ENCODE measurements at regions not wholly inside any gene's neighbourhood (a gene's known extent, or its start where the extent isn't known, plus 50 kb on each side); places are given as distances from the start of the nearest gene placed in this dataset.

DNA sequence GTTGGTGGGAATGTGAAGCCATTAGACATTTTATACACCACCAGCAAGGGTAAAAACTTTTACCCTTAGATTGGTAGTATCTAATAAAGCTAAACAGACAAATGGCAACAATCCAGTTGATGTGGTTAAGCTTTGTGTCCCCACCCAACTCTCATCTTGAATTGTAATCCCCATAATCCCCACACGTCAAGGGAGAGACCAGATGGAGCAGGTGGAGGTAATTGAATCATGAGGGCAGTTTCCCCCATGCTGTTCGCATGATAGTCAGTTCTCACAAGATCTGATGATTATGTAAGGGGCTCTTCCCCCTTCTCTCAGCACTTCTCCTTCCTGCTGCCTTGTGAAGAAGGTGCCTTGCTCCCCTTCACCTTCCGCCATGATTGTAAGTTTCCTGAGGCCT lies 602.3 kb downstream of the NUF2 start:
- TF ChIP-seq SPI1 (IDR thresholded peaks at IDR 0.05; ENCODE audit: borderline replicate concordance, low read depth), result peak; percentile 70; the same call in 1 of the 2 replicates
- no peak for TF ChIP-seq POLR2AphosphoS5 (IDR thresholded peaks at IDR 0.05; ENCODE audit: low read depth)
- TF ChIP-seq GABPA (IDR thresholded peaks at IDR 0.05; ENCODE audit: low read depth), result no peak
- TF ChIP-seq, protein P1, sequence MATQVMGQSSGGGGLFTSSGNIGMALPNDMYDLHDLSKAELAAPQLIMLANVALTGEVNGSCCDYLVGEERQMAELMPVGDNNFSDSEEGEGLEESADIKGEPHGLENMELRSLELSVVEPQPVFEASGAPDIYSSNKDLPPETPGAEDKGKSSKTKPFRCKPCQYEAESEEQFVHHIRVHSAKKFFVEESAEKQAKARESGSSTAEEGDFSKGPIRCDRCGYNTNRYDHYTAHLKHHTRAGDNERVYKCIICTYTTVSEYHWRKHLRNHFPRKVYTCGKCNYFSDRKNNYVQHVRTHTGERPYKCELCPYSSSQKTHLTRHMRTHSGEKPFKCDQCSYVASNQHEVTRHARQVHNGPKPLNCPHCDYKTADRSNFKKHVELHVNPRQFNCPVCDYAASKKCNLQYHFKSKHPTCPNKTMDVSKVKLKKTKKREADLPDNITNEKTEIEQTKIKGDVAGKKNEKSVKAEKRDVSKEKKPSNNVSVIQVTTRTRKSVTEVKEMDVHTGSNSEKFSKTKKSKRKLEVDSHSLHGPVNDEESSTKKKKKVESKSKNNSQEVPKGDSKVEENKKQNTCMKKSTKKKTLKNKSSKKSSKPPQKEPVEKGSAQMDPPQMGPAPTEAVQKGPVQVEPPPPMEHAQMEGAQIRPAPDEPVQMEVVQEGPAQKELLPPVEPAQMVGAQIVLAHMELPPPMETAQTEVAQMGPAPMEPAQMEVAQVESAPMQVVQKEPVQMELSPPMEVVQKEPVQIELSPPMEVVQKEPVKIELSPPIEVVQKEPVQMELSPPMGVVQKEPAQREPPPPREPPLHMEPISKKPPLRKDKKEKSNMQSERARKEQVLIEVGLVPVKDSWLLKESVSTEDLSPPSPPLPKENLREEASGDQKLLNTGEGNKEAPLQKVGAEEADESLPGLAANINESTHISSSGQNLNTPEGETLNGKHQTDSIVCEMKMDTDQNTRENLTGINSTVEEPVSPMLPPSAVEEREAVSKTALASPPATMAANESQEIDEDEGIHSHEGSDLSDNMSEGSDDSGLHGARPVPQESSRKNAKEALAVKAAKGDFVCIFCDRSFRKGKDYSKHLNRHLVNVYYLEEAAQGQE (IDR thresholded peaks at IDR 0.05; ENCODE audit: insufficient replicate concordance, low read depth), result no peak
- no peaks in the 10 kb centered on the region for H3K27me3 ChIP-seq (ENCODE audit: insufficient read depth, poor library complexity, severe bottlenecking)
- H3K4me3 ChIP-seq (replicated peaks; ENCODE audit: insufficient read depth, low read length), result no peak overlapping the region
- DNase-seq (ENCODE audit: low read depth in 1 of 2, low spot score in 1 of 2), result peak in 1 of 2 experiments; percentile 48
- peak overlapping the region; percentile 38; the same call in 1 of the 2 replicates for H3K27ac ChIP-seq (replicated peaks)

DNA sequence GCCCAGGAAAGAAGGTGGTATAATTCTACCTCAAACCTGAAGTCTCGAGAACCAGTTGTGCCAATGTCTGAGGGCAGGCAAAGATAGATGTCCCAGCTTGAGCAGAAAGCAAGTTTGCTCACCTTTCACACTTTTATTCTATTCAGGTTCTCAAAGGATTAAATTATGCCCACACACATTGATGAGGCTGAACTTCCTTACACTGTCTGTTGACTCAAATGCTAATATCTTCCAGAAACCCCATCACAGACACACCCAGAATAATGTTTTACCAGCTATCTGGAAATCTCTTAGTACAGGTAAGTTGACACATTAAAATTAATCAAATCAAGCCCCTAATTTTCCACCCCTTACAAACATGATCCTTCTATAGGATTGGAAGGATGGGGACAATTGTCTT lies 605.7 kb downstream of the NUF2 start:
- no peak for TF ChIP-seq SPI1 (IDR thresholded peaks at IDR 0.05; ENCODE audit: borderline replicate concordance, low read depth)
- TF ChIP-seq POLR2AphosphoS5 (IDR thresholded peaks at IDR 0.05; ENCODE audit: low read depth), result no peak
- TF ChIP-seq, protein P2, sequence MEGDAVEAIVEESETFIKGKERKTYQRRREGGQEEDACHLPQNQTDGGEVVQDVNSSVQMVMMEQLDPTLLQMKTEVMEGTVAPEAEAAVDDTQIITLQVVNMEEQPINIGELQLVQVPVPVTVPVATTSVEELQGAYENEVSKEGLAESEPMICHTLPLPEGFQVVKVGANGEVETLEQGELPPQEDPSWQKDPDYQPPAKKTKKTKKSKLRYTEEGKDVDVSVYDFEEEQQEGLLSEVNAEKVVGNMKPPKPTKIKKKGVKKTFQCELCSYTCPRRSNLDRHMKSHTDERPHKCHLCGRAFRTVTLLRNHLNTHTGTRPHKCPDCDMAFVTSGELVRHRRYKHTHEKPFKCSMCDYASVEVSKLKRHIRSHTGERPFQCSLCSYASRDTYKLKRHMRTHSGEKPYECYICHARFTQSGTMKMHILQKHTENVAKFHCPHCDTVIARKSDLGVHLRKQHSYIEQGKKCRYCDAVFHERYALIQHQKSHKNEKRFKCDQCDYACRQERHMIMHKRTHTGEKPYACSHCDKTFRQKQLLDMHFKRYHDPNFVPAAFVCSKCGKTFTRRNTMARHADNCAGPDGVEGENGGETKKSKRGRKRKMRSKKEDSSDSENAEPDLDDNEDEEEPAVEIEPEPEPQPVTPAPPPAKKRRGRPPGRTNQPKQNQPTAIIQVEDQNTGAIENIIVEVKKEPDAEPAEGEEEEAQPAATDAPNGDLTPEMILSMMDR (IDR thresholded peaks at IDR 0.05; ENCODE audit: insufficient read depth, low read length), result no peak
- no peak for TF ChIP-seq GABPA (IDR thresholded peaks at IDR 0.05; ENCODE audit: low read depth)
- TF ChIP-seq, protein P1 (IDR thresholded peaks at IDR 0.05; ENCODE audit: insufficient replicate concordance, low read depth), result no peak
- H3K27ac ChIP-seq (replicated peaks), result no peak overlapping the region
- DNase-seq (ENCODE audit: low read depth in 1 of 2, low spot score in 1 of 2), result no peak
- no peaks in the 10 kb centered on the region for H3K27me3 ChIP-seq (ENCODE audit: insufficient read depth, poor library complexity, severe bottlenecking)
- H3K4me3 ChIP-seq (replicated peaks; ENCODE audit: insufficient read depth, low read length), result no peak overlapping the region

DNA sequence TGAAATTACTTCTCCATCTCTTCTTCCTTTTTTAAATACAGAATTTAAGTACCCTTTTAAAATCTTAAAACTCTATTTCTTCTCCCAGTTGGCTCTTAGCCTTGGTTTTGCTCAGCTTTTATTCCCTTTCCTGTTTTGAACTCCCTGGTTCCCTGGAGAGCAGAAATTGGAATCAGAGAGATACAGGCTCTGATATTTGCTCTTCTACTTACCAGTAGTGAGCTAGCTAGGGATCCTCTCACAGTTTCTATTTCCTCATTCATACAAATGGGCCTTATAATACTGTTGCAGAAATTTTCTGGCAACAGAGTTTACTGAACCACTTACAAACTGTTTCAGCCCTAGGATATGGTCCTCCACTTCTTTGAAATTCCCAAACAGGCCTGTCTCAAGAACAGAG lies 606.3 kb downstream of the NUF2 start:
- Histone ChIP-seq H3K4me3 (replicated peaks; ENCODE audit: insufficient read depth, low read length) (no peak overlapping the region), H3K27ac (replicated peaks) (no peak overlapping the region), H3K27me3 (ENCODE audit: insufficient read depth, poor library complexity, severe bottlenecking) (no peaks in the 10 kb centered on the region)
- TF ChIP-seq GABPA (IDR thresholded peaks at IDR 0.05; ENCODE audit: low read depth), result no peak
- TF ChIP-seq, protein P2 (IDR thresholded peaks at IDR 0.05; ENCODE audit: insufficient read depth, low read length), result no peak
- no peak for TF ChIP-seq SPI1 (IDR thresholded peaks at IDR 0.05; ENCODE audit: borderline replicate concordance, low read depth)
- TF ChIP-seq, protein P1 (IDR thresholded peaks at IDR 0.05; ENCODE audit: insufficient replicate concordance, low read depth), result no peak
- TF ChIP-seq POLR2AphosphoS5 (IDR thresholded peaks at IDR 0.05; ENCODE audit: low read depth), result no peak
- DNase-seq (ENCODE audit: low read depth in 1 of 2, low spot score in 1 of 2), result no peak

Data from HL-60 (cell line).